ENCODE measurements at regions not wholly inside any gene's neighbourhood (a gene's known extent, or its start where the extent isn't known, plus 50 kb on each side); places are given as distances from the start of the nearest gene placed in this dataset.

DNA sequence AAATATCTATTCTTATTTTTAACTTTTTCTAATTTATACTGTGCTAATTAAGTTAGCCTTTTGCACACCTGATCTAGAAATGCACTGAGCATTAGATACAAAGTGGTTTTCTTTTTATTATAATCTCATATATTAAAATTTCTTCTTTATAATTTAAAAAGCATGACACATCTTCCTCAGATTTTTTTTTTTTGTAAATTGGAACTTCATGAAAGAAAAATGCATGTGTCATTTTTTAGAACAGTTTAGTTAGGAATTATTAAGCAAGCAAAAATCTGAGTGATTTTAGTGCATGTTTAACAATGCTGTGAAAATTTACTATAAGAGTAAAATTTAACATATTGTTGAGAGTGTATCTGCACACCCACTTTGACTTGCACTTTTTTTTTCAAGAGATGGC, 367.9 kb downstream of the TFEC start:
- H3K27me3 ChIP-seq (ENCODE audit: control insufficient read depth in 1 of 2, insufficient read depth in 1 of 2, low read length in 2 of 2) = no peaks in the 10 kb centered on the region
- no peak overlapping the region for H3K4me3 ChIP-seq (ENCODE audit: insufficient read depth in 1 of 2, low read depth in 1 of 2, low read length in 2 of 2)
- H4K91ac ChIP-seq (ENCODE audit: low read length) = no peak overlapping the region
- no peak overlapping the region for H3K23ac ChIP-seq (ENCODE audit: low read length in 2 of 2)
- H3K79me1 ChIP-seq (replicated peaks; ENCODE audit: low read length, poor library complexity, severe bottlenecking) = no peaks in the 10 kb centered on the region
- H3K4me1 ChIP-seq (ENCODE audit: control insufficient read depth, insufficient read depth, low read depth, low read length) = peaks cover 2% of the 10 kb centered on the region
- H3K9ac ChIP-seq (ENCODE audit: low read length) = no peak overlapping the region
- no peak overlapping the region for H3K27ac ChIP-seq (ENCODE audit: low read length, poor library complexity, severe bottlenecking)
- no peak overlapping the region for H4K8ac ChIP-seq (ENCODE audit: low read length)
- H3K9me3 ChIP-seq (ENCODE audit: control insufficient read depth, low read length) = no peaks in the 10 kb centered on the region
- no peak overlapping the region for H2BK15ac ChIP-seq (ENCODE audit: low read depth, poor library complexity, severe bottlenecking)
- no peak overlapping the region for H3K4ac ChIP-seq (ENCODE audit: low read depth in 1 of 2, low read length in 2 of 2)
- no peak overlapping the region for H2AFZ ChIP-seq (ENCODE audit: low read depth, low read length)
- no peak overlapping the region for H3K14ac ChIP-seq (ENCODE audit: low read length in 2 of 2)
- H2BK5ac ChIP-seq (ENCODE audit: low read depth, low read length, poor library complexity, severe bottlenecking) = no peak overlapping the region
- no peak overlapping the region for H2AK5ac ChIP-seq (ENCODE audit: low read length, severe bottlenecking)
- H3K18ac ChIP-seq (ENCODE audit: low read depth in 1 of 2, low read length in 2 of 2) = no peak overlapping the region
- no peak overlapping the region for H2BK12ac ChIP-seq (ENCODE audit: low read length in 2 of 2)
- DNase-seq = no peak
- H2BK120ac ChIP-seq (ENCODE audit: low read depth, low read length) = no peak overlapping the region
- no peaks in the 10 kb centered on the region for H3K36me3 ChIP-seq (ENCODE audit: control insufficient read depth in 1 of 2, insufficient read depth in 2 of 2, low read depth in 1 of 2, low read length in 2 of 2)
- H3K4me2 ChIP-seq (ENCODE audit: low read length, poor library complexity, severe bottlenecking) = no peak overlapping the region

DNA sequence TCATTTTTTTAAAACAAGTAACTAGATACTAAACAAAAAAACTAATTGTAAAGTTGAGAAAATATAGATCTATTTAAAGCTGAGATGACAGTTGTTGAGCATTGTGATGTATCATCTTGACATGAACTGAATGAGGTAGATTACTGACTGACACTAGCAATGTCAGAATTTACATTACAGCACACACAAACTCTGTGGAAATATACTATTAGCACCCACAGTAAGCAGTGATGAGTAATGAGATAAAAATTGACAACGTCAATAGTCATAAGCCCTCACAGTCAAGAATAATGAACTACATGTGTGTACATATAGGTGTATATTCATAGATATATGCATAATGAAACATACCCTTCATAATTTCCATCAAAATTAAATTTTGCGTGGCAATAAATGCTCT, 368.4 kb downstream of the TFEC start:
- Histone ChIP-seq H2BK5ac (ENCODE audit: low read depth, low read length, poor library complexity, severe bottlenecking) (no peak overlapping the region), H4K8ac (ENCODE audit: low read length) (no peak overlapping the region), H3K27ac (ENCODE audit: low read length, poor library complexity, severe bottlenecking) (no peak overlapping the region), H2BK12ac (ENCODE audit: low read length in 2 of 2) (no peak overlapping the region), H3K27me3 (ENCODE audit: control insufficient read depth in 1 of 2, insufficient read depth in 1 of 2, low read length in 2 of 2) (no peaks in the 10 kb centered on the region), H2AFZ (ENCODE audit: low read depth, low read length) (no peak overlapping the region), H3K18ac (ENCODE audit: low read depth in 1 of 2, low read length in 2 of 2) (no peak overlapping the region), H3K23ac (ENCODE audit: low read length in 2 of 2) (no peak overlapping the region), H4K91ac (ENCODE audit: low read length) (no peak overlapping the region), H3K9me3 (ENCODE audit: control insufficient read depth, low read length) (no peaks in the 10 kb centered on the region), H3K9ac (ENCODE audit: low read length) (no peak overlapping the region), H2BK120ac (ENCODE audit: low read depth, low read length) (no peak overlapping the region), H2AK5ac (ENCODE audit: low read length, severe bottlenecking) (no peak overlapping the region), H3K4me2 (ENCODE audit: low read length, poor library complexity, severe bottlenecking) (no peak overlapping the region), H3K4ac (ENCODE audit: low read depth in 1 of 2, low read length in 2 of 2) (no peak overlapping the region), H3K14ac (ENCODE audit: low read length in 2 of 2) (no peak overlapping the region), H3K4me1 (ENCODE audit: control insufficient read depth, insufficient read depth, low read depth, low read length) (peaks cover 2% of the 10 kb centered on the region), H3K4me3 (ENCODE audit: insufficient read depth in 1 of 2, low read depth in 1 of 2, low read length in 2 of 2) (no peak overlapping the region), H3K79me1 (replicated peaks; ENCODE audit: low read length, poor library complexity, severe bottlenecking) (no peaks in the 10 kb centered on the region), H2BK15ac (ENCODE audit: low read depth, poor library complexity, severe bottlenecking) (no peak overlapping the region), H3K36me3 (ENCODE audit: control insufficient read depth in 1 of 2, insufficient read depth in 2 of 2, low read depth in 1 of 2, low read length in 2 of 2) (no peaks in the 10 kb centered on the region)
- peak; percentile 6 for DNase-seq
- no CpG with 5 or more reads among the region's 2 CpGs for WGBS

DNA sequence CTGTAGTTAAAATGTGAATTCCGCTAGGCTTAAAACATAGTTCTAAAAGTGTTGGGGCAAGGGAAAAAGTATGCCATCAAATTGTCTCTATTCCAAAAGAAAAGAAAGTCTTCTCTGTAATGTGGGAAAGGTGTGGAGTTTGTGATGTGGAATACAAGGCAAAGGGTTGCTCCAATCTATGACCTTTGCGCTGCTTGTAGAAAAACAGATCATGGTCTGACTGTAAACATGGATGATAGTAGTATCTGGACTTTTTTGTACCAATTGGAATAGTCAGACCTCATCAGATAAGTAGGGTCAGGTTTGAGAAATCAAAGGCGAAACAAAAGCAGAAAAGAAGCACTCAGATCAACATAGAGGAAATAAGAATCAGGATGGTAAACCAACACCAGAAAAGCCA, 372.3 kb downstream of the TFEC start:
- DNase-seq = no peak
- Histone ChIP-seq H2AK5ac (ENCODE audit: low read length, severe bottlenecking) (no peak overlapping the region), H3K36me3 (ENCODE audit: control insufficient read depth in 1 of 2, insufficient read depth in 2 of 2, low read depth in 1 of 2, low read length in 2 of 2) (no peaks in the 10 kb centered on the region), H2AFZ (ENCODE audit: low read depth, low read length) (no peak overlapping the region), H3K79me1 (replicated peaks; ENCODE audit: low read length, poor library complexity, severe bottlenecking) (no peaks in the 10 kb centered on the region), H2BK120ac (ENCODE audit: low read depth, low read length) (no peak overlapping the region), H3K4ac (ENCODE audit: low read depth in 1 of 2, low read length in 2 of 2) (no peak overlapping the region), H4K8ac (ENCODE audit: low read length) (no peak overlapping the region), H2BK5ac (ENCODE audit: low read depth, low read length, poor library complexity, severe bottlenecking) (no peak overlapping the region), H3K4me1 (ENCODE audit: control insufficient read depth, insufficient read depth, low read depth, low read length) (peaks cover 2% of the 10 kb centered on the region), H3K23ac (ENCODE audit: low read length in 2 of 2) (no peak overlapping the region), H3K9ac (ENCODE audit: low read length) (no peak overlapping the region), H3K18ac (ENCODE audit: low read depth in 1 of 2, low read length in 2 of 2) (no peak overlapping the region), H3K14ac (ENCODE audit: low read length in 2 of 2) (no peak overlapping the region), H3K27ac (ENCODE audit: low read length, poor library complexity, severe bottlenecking) (no peak overlapping the region), H3K4me3 (ENCODE audit: insufficient read depth in 1 of 2, low read depth in 1 of 2, low read length in 2 of 2) (no peak overlapping the region), H2BK12ac (ENCODE audit: low read length in 2 of 2) (no peak overlapping the region), H3K27me3 (ENCODE audit: control insufficient read depth in 1 of 2, insufficient read depth in 1 of 2, low read length in 2 of 2) (no peaks in the 10 kb centered on the region), H3K4me2 (ENCODE audit: low read length, poor library complexity, severe bottlenecking) (no peak overlapping the region), H3K9me3 (ENCODE audit: control insufficient read depth, low read length) (no peaks in the 10 kb centered on the region), H4K91ac (ENCODE audit: low read length) (no peak overlapping the region), H2BK15ac (ENCODE audit: low read depth, poor library complexity, severe bottlenecking) (no peak overlapping the region)
- WGBS = 67% methylated on average over 3 of the region's 3 CpGs

DNA sequence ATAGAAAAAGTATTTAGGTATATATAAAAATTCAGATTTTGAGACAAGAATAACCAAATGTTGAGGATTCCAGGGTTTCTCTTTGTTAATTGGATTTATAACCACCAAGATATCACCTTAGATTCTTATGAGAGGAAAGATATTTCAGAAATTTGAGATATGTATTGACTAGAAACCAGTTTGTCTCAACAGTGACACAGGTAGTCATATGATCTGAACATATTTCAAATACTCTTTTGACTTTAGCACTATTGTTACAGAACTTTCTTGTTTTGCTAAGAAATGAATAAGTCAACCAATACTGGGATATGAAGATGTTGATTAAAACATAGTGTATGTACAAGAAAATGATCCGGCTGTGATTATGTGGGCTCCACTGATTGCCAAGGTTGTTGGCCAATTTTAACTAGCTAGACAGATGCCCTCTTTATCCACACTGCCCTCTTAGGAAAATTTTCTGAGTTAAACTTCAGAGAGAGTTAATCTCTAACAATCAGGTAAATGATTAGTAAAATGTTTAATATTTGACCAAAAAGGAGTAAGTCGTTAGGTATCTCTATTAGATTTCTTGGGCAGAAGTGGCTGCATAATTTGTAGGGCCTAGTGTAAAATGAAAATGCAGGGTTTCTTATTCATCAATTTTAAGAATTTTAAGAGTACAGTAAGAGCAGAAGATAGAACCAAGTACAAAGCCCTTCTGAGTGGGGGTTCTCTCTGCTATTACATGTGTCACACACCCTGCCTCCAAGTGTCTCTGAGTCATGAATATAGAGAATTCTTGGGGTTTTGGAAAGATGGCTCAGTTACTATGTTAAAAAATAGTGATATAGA, 376.0 kb downstream of the TFEC start:
- H4K91ac ChIP-seq (ENCODE audit: low read length) = no peak overlapping the region
- H3K4me3 ChIP-seq (ENCODE audit: insufficient read depth in 1 of 2, low read depth in 1 of 2, low read length in 2 of 2) = no peak overlapping the region
- no peak for DNase-seq
- no peak overlapping the region for H4K8ac ChIP-seq (ENCODE audit: low read length)
- no peaks in the 10 kb centered on the region for H3K4me1 ChIP-seq (ENCODE audit: control insufficient read depth, insufficient read depth, low read depth, low read length)
- H2BK12ac ChIP-seq (ENCODE audit: low read length in 2 of 2) = no peak overlapping the region
- 100% methylated on average over 2 of the region's 2 CpGs for WGBS
- H3K23ac ChIP-seq (ENCODE audit: low read length in 2 of 2) = no peak overlapping the region
- no peaks in the 10 kb centered on the region for H3K27me3 ChIP-seq (ENCODE audit: control insufficient read depth in 1 of 2, insufficient read depth in 1 of 2, low read length in 2 of 2)
- H3K18ac ChIP-seq (ENCODE audit: low read depth in 1 of 2, low read length in 2 of 2) = no peak overlapping the region
- no peak overlapping the region for H3K14ac ChIP-seq (ENCODE audit: low read length in 2 of 2)
- no peaks in the 10 kb centered on the region for H3K36me3 ChIP-seq (ENCODE audit: control insufficient read depth in 1 of 2, insufficient read depth in 2 of 2, low read depth in 1 of 2, low read length in 2 of 2)
- no peak overlapping the region for H2BK5ac ChIP-seq (ENCODE audit: low read depth, low read length, poor library complexity, severe bottlenecking)
- no peaks in the 10 kb centered on the region for H3K79me1 ChIP-seq (replicated peaks; ENCODE audit: low read length, poor library complexity, severe bottlenecking)
- no peak overlapping the region for H3K4me2 ChIP-seq (ENCODE audit: low read length, poor library complexity, severe bottlenecking)
- H3K9ac ChIP-seq (ENCODE audit: low read length) = no peak overlapping the region
- no peak overlapping the region for H2BK120ac ChIP-seq (ENCODE audit: low read depth, low read length)
- H3K27ac ChIP-seq (ENCODE audit: low read length, poor library complexity, severe bottlenecking) = peak overlapping the region; percentile 89
- no peak overlapping the region for H3K4ac ChIP-seq (ENCODE audit: low read depth in 1 of 2, low read length in 2 of 2)
- H2AK5ac ChIP-seq (ENCODE audit: low read length, severe bottlenecking) = no peak overlapping the region
- no peaks in the 10 kb centered on the region for H3K9me3 ChIP-seq (ENCODE audit: control insufficient read depth, low read length)
- no peak overlapping the region for H2AFZ ChIP-seq (ENCODE audit: low read depth, low read length)
- H2BK15ac ChIP-seq (ENCODE audit: low read depth, poor library complexity, severe bottlenecking) = no peak overlapping the region
